ENCODE measurements at regions not wholly inside any gene's neighbourhood (a gene's known extent, or its start where the extent isn't known, plus 50 kb on each side); places are given as distances from the start of the nearest gene placed in this dataset.
A peak's percentile ranks its signal among the peaks of the same experiment; 100 is the strongest.

- no peak overlapping the region for H3K27ac ChIP-seq (ENCODE audit: low read depth in 1 of 2, low read length in 1 of 2)
- no peaks in the 10 kb centered on the region for H3K27me3 ChIP-seq (ENCODE audit: control insufficient read depth in 3 of 3, insufficient read depth in 3 of 3, low read length in 2 of 3)
- 71 to 92% methylated on average over 2 of the region's 2 CpGs for WGBS, 2 donors
- no peaks in the 10 kb centered on the region for H3K36me3 ChIP-seq (ENCODE audit: control insufficient read depth in 4 of 4, insufficient read depth in 4 of 4, low read length in 4 of 4)
- no peak for TF ChIP-seq CTCF (IDR thresholded peaks at IDR 0.05; ENCODE audit: control extremely low read depth, extremely low read depth)
- H3K4me1 ChIP-seq (ENCODE audit: control insufficient read depth in 5 of 5, insufficient read depth in 5 of 5, low read length in 5 of 5) = peaks cover 0 to 2% (median 0%) of the 10 kb centered on the region in 5 donors
- no peak overlapping the region for H3K4me3 ChIP-seq
- no peak overlapping the region for H3K9ac ChIP-seq (ENCODE audit: insufficient read depth in 1 of 2, low read length in 2 of 2)
- ATAC-seq (ENCODE audit: insufficient read depth, low FRiP score) (no peak), DNase-seq (no peak)
- H3K9me3 ChIP-seq (ENCODE audit: control insufficient read depth in 4 of 4, insufficient read depth in 3 of 4, low read length in 3 of 4) = no peaks in the 10 kb centered on the region
Measured at GRCh38 chr18:11293794-11294193, 144.4 kb upstream of the PIEZO2 start.

GRCh38 chr18:11290786-11291185, 141.4 kb upstream of the PIEZO2 start:
- peaks cover 0 to 5% (median 0%) of the 10 kb centered on the region in 5 donors for H3K4me1 ChIP-seq (ENCODE audit: control insufficient read depth in 5 of 5, insufficient read depth in 5 of 5, low read length in 5 of 5)
- TF ChIP-seq CTCF (IDR thresholded peaks at IDR 0.05; ENCODE audit: control extremely low read depth, extremely low read depth) = no peak
- no peaks in the 10 kb centered on the region for H3K9me3 ChIP-seq (ENCODE audit: control insufficient read depth in 4 of 4, insufficient read depth in 3 of 4, low read length in 3 of 4)
- H3K27me3 ChIP-seq (ENCODE audit: control insufficient read depth in 3 of 3, insufficient read depth in 3 of 3, low read length in 2 of 3) = no peaks in the 10 kb centered on the region
- H3K27ac ChIP-seq (ENCODE audit: low read depth in 1 of 2, low read length in 1 of 2) = no peak overlapping the region
- WGBS, 2 donors = 83 to 92% methylated on average over 3 of the region's 3 CpGs
- DNase-seq (no peak), ATAC-seq (ENCODE audit: insufficient read depth, low FRiP score) (no peak)
- H3K4me3 ChIP-seq = no peak overlapping the region
- no peak overlapping the region for H3K9ac ChIP-seq (ENCODE audit: insufficient read depth in 1 of 2, low read length in 2 of 2)
- H3K36me3 ChIP-seq (ENCODE audit: control insufficient read depth in 4 of 4, insufficient read depth in 4 of 4, low read length in 4 of 4) = no peaks in the 10 kb centered on the region

DNA sequence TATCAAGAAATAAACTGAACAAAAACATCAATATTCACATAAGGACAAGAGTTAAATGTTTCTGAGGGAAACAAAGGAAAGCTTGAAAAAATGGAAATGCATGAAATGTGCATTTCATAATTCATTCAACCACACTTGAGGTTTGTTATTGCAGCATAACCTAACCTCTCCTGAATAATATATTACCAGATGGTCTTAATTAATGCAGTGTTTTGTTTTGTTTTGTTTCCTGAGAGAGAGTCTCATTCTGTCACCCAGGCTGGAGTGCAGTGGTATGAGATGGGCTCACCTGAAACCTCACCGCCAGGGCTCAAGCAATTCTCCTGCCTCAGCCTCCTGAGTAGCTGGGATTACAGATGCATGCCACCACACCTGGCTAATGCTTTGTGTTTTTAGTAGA, 139.9 kb upstream of the PIEZO2 start:
- H3K36me3 ChIP-seq (ENCODE audit: control insufficient read depth in 4 of 4, insufficient read depth in 4 of 4, low read length in 4 of 4) = no peaks in the 10 kb centered on the region
- H3K27ac ChIP-seq (ENCODE audit: low read depth in 1 of 2, low read length in 1 of 2) = no peak overlapping the region
- no peaks in the 10 kb centered on the region for H3K27me3 ChIP-seq (ENCODE audit: control insufficient read depth in 3 of 3, insufficient read depth in 3 of 3, low read length in 2 of 3)
- H3K4me1 ChIP-seq (ENCODE audit: control insufficient read depth in 5 of 5, insufficient read depth in 5 of 5, low read length in 5 of 5) = peaks cover 0 to 20% (median 10%) of the 10 kb centered on the region in 5 donors
- DNase-seq = no peak
- no peak for TF ChIP-seq CTCF (IDR thresholded peaks at IDR 0.05; ENCODE audit: control extremely low read depth, extremely low read depth)
- no peak overlapping the region for H3K4me3 ChIP-seq
- no peak overlapping the region for H3K9ac ChIP-seq (ENCODE audit: insufficient read depth in 1 of 2, low read length in 2 of 2)
- no peaks in the 10 kb centered on the region for H3K9me3 ChIP-seq (ENCODE audit: control insufficient read depth in 4 of 4, insufficient read depth in 3 of 4, low read length in 3 of 4)
- ATAC-seq (ENCODE audit: insufficient read depth, low FRiP score) = no peak
- 93 to 94% methylated on average over 1 of the region's 1 CpG for WGBS, 2 donors

DNA sequence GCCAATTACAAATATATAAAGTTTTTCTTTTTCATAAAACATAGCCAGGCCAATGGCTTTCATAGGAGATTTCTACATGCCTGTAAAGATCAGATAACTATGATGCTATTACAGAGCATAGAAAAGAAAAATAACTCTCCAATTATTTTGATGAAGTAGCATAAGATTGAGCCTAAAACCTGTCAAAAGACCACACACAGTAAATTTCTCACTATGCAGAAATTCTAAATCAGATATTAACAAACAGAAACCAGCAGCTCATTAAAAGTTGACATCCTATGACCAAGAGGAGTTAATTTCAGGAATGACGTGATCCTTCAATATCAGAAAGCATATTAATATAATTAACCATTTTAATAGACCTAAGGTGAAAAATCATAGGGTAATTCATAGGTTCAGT, 139.0 kb upstream of the PIEZO2 start:
- Histone ChIP-seq H3K9ac (ENCODE audit: insufficient read depth in 1 of 2, low read length in 2 of 2) (no peak overlapping the region), H3K27ac (ENCODE audit: low read depth in 1 of 2, low read length in 1 of 2) (no peak overlapping the region), H3K9me3 (ENCODE audit: control insufficient read depth in 4 of 4, insufficient read depth in 3 of 4, low read length in 3 of 4) (no peaks in the 10 kb centered on the region), H3K36me3 (ENCODE audit: control insufficient read depth in 4 of 4, insufficient read depth in 4 of 4, low read length in 4 of 4) (no peaks in the 10 kb centered on the region), H3K4me1 (ENCODE audit: control insufficient read depth in 5 of 5, insufficient read depth in 5 of 5, low read length in 5 of 5) (peaks cover 0 to 29% (median 10%) of the 10 kb centered on the region in 5 donors), H3K4me3 (no peak overlapping the region), H3K27me3 (ENCODE audit: control insufficient read depth in 3 of 3, insufficient read depth in 3 of 3, low read length in 2 of 3) (no peaks in the 10 kb centered on the region)
- WGBS, 2 donors = 84 to 95% methylated on average over 1 of the region's 1 CpG
- TF ChIP-seq CTCF (IDR thresholded peaks at IDR 0.05; ENCODE audit: control extremely low read depth, extremely low read depth) = no peak
- DNase-seq = peak in 2 of 3 donors; percentile 56 to 73
- no peak for ATAC-seq (ENCODE audit: insufficient read depth, low FRiP score)
